Fibroblast of lung (primary cell): ENCODE measurements at regions not wholly inside any gene's neighbourhood (a gene's known extent, or its start where the extent isn't known, plus 50 kb on each side); places are given as distances from the start of the nearest gene placed in this dataset.

ENCODE experiments used
- DNase-seq, 2 donors: peaks; one replicate each; pipeline versions ENCODE4 v3.0.0 to v3.0.0-alpha.2; 2010; ENCODE audit warnings: low read depth in 2 of 2
- H2AFZ ChIP-seq: 2 replicates; pipeline ENCODE4 v1.5.1; 2012; ENCODE audit warnings: low read length, control low read depth, inconsistent platforms
- H3K27ac ChIP-seq: 2 replicates; pipeline ENCODE4 v1.5.1; 2011; ENCODE audit warnings: low read length, control low read depth; ENCODE audit not compliant: insufficient read depth
- H3K27me3 ChIP-seq: 2 replicates; pipeline ENCODE4 v1.5.1; 2011; ENCODE audit warnings: mild to moderate bottlenecking, low read length; ENCODE audit not compliant: control insufficient read depth, insufficient read depth
- H3K36me3 ChIP-seq: 2 replicates; pipeline ENCODE4 v1.5.1; 2011; ENCODE audit warnings: low read length; ENCODE audit not compliant: control insufficient read depth, insufficient read depth
- H3K4me1 ChIP-seq: 2 replicates; pipeline ENCODE4 v1.5.1; 2011; ENCODE audit warnings: low read length; ENCODE audit not compliant: control insufficient read depth, insufficient read depth; ENCODE audit errors: extremely low read depth
- H3K4me2 ChIP-seq: 2 replicates; pipeline ENCODE4 v1.5.1; 2011; ENCODE audit warnings: low read length, control low read depth; ENCODE audit not compliant: insufficient read depth; ENCODE audit errors: extremely low read depth
- H3K4me3 ChIP-seq, 4 experiments: fragments of 200-600 bp in 1 of 4; sonication (generic) in 1 of 4; replicated peaks in 1 of 4; 2 replicates each; pipeline ENCODE4 v1.5.1; 2011 to 2016; ENCODE audit warnings: low read length in 4 of 4, low read depth in 3 of 4, mild to moderate bottlenecking in 3 of 4, control low read depth in 2 of 4, inconsistent platforms in 1 of 4, mixed read lengths in 1 of 4; ENCODE audit not compliant: insufficient read depth in 1 of 4; ENCODE audit errors: control extremely low read depth in 1 of 4
- H3K79me2 ChIP-seq: 2 replicates; pipeline ENCODE4 v1.5.1; 2012; ENCODE audit warnings: mild to moderate bottlenecking, low read length, inconsistent platforms; ENCODE audit not compliant: control insufficient read depth, insufficient read depth
- H3K9ac ChIP-seq: 2 replicates; pipeline ENCODE4 v1.5.1; 2011; ENCODE audit warnings: mild to moderate bottlenecking, low read length, control low read depth; ENCODE audit not compliant: insufficient read depth
- H3K9me3 ChIP-seq: 2 replicates; pipeline ENCODE4 v1.5.1; 2012; ENCODE audit warnings: low read depth, low read length; ENCODE audit not compliant: control insufficient read depth, insufficient read depth
- H4K20me1 ChIP-seq: 2 replicates; pipeline ENCODE4 v1.5.1; 2011; ENCODE audit warnings: low read length; ENCODE audit not compliant: control insufficient read depth, insufficient read depth; ENCODE audit errors: extremely low read depth
- EZH2 ChIP-seq: IDR thresholded peaks from 2 replicates; pipeline ENCODE4 v1.5.1; 2012; ENCODE audit warnings: low read length, control low read depth, mild to moderate bottlenecking; ENCODE audit errors: missing control alignments
- TF ChIP-seq, protein P1 (sequence below), 2 donors: IDR thresholded peaks in 1 of 2; conservative IDR thresholded peaks in 1 of 2; 1 replicate in 1 of 2; 2 replicates in 1 of 2; pipeline ENCODE4 v1.5.1; 2011 to 2012; ENCODE audit warnings: low read length in 2 of 2, control low read depth in 1 of 2, inconsistent platforms in 1 of 2, low read depth in 1 of 2, mild to moderate bottlenecking in 1 of 2

DNA sequence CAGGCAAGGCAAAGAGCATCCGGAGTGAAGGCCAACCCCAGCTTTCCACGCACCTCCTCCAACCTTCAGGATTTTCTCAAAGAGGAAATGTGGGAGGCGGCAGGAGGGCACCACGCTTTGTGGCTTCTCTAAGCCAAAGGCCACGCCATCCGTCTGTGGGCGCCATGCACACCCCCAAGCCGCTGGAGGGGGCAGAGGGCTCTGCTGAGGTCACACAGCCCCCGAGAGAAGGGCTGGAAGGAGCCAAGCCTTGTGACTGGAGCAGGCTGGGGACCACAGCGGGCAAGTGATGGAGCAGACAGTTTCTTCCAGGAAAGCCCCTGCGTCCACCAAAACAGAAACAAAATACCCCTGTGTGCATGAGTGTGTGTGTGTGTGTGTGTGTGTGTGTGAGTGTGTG is 527.4 kb downstream of the BRD1 start:
- Histone ChIP-seq H3K4me1 (no peaks in the 10 kb centered on the region), H3K9me3 (no peaks in the 10 kb centered on the region), H3K4me3 (no peak overlapping the region), H3K36me3 (no peaks in the 10 kb centered on the region), H3K4me2 (no peak overlapping the region), H3K27me3 (no peaks in the 10 kb centered on the region), H4K20me1 (no peaks in the 10 kb centered on the region), H3K79me2 (no peaks in the 10 kb centered on the region), H2AFZ (no peak overlapping the region), H3K27ac (no peak overlapping the region), H3K9ac (no peak overlapping the region)
- TF ChIP-seq, protein P1, sequence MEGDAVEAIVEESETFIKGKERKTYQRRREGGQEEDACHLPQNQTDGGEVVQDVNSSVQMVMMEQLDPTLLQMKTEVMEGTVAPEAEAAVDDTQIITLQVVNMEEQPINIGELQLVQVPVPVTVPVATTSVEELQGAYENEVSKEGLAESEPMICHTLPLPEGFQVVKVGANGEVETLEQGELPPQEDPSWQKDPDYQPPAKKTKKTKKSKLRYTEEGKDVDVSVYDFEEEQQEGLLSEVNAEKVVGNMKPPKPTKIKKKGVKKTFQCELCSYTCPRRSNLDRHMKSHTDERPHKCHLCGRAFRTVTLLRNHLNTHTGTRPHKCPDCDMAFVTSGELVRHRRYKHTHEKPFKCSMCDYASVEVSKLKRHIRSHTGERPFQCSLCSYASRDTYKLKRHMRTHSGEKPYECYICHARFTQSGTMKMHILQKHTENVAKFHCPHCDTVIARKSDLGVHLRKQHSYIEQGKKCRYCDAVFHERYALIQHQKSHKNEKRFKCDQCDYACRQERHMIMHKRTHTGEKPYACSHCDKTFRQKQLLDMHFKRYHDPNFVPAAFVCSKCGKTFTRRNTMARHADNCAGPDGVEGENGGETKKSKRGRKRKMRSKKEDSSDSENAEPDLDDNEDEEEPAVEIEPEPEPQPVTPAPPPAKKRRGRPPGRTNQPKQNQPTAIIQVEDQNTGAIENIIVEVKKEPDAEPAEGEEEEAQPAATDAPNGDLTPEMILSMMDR (conservative IDR thresholded peaks at IDR 0.05 in 1 of 2, IDR thresholded peaks at IDR 0.05 in 1 of 2; ENCODE audit: low read depth in 1 of 2, low read length in 2 of 2) = no peak
- TF ChIP-seq EZH2 = no peak
- DNase-seq = no peak

DNA sequence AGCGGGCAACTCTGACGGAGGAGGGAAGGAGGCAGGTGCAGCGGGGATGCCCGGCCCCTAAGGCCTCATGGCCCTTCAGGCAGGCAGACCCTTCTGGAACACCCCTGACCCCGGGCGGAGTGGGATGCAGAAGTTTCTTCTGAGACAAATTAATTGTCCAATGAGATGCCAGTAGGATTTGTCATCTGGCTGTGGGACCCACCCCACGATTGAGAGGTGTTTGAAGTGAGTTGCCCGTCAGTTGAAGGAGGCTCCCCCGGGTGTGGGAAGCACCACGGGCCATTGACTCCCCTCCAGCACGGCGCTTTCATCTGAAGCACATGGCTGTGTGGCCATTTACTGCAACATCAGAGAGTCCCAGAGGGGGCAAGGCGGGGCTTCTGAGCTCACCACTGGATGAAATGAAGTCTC is 527.8 kb downstream of the BRD1 start:
- TF ChIP-seq EZH2 = no peak
- TF ChIP-seq, protein P1 (conservative IDR thresholded peaks at IDR 0.05 in 1 of 2, IDR thresholded peaks at IDR 0.05 in 1 of 2; ENCODE audit: low read depth in 1 of 2, low read length in 2 of 2) = no peak

DNA sequence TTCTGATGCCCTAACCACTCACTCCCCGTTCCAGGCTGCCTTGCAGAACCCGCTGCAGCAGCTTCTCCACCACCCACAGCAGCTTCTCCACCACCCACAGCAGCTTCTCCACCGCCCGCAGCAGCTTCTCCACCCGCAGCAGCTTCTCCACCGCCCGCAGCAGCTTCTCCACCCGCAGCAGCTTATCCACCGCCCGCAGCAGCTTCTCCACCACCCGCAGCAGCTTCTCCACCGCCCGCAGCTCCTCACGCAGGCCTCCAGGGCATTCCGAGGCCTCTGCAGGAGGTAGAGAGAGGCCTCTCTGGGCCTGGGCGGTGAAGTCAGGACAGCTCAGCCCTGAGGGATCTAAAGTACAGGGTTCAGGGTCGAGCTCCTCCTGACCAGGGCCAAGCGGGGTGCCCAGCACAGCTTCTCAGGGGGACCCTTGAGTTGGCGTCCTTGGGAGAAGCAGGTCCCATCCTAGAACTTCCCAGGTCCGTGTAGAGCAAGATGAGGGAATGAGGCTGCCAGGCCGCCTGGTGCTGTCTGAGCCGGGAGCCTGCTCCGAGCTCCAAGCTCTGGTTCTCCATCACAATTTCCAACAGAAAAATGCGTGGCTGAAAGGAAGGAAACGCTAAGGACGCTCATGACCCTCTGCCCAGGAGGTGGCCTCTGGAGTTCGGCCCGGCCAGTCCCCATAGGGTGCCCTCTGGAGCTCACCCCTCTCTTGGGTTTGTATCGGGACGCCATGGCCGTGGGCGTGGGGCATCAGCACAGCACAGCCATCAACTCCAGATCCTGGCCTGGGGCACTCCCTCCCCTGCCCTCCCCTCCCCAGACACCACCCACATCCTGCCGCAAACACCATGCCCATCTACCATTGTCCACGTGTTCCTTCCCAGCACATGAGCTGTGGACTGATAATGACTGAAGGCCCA is 528.6 kb downstream of the BRD1 start:
- H3K9ac ChIP-seq = no peak overlapping the region
- DNase-seq = no peak
- H3K4me3 ChIP-seq = no peak overlapping the region
- no peak overlapping the region for H3K4me2 ChIP-seq
- no peaks in the 10 kb centered on the region for H3K27me3 ChIP-seq
- H3K4me1 ChIP-seq = no peaks in the 10 kb centered on the region
- no peaks in the 10 kb centered on the region for H4K20me1 ChIP-seq
- no peaks in the 10 kb centered on the region for H3K79me2 ChIP-seq
- H2AFZ ChIP-seq = no peak overlapping the region
- H3K36me3 ChIP-seq = no peaks in the 10 kb centered on the region
- TF ChIP-seq, protein P1 (conservative IDR thresholded peaks at IDR 0.05 in 1 of 2, IDR thresholded peaks at IDR 0.05 in 1 of 2; ENCODE audit: low read depth in 1 of 2, low read length in 2 of 2) = no peak
- TF ChIP-seq EZH2 = no peak
- no peaks in the 10 kb centered on the region for H3K9me3 ChIP-seq
- H3K27ac ChIP-seq = no peak overlapping the region

More for the DNA sequence above, 527.8 kb downstream of the BRD1 start:
- Histone ChIP-seq H3K9me3 (no peaks in the 10 kb centered on the region), H3K27me3 (no peaks in the 10 kb centered on the region), H3K36me3 (no peaks in the 10 kb centered on the region), H3K27ac (no peak overlapping the region), H3K9ac (no peak overlapping the region), H3K79me2 (no peaks in the 10 kb centered on the region), H3K4me3 (no peak overlapping the region), H4K20me1 (no peaks in the 10 kb centered on the region), H2AFZ (no peak overlapping the region), H3K4me2 (no peak overlapping the region), H3K4me1 (no peaks in the 10 kb centered on the region)
- no peak for DNase-seq
